ENCODE measurements at regions not wholly inside any gene's neighbourhood (a gene's known extent, or its start where the extent isn't known, plus 50 kb on each side); places are given as distances from the start of the nearest gene placed in this dataset.

DNA sequence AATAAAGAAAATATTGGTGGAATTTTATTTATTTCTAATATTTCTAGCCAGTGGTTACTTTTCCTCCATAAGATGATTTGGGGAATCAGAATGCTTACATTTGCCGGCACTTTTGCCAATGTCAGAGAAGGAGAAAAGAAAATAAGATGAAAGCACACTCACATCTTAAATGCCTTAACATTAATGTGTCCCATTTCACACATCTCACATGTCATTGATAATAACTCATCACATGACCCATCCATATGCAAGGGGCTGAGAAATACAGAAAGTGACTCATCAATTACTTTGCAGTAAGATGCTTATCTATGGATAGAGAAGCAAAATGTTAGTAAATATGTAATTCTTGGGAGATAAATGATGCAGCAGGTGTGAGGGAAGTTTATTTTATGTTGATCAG is 1531.0 kb downstream of the PCDH7 start:
- no CpG with 5 or more reads among the region's 1 CpG for WGBS (ENCODE audit: insufficient coverage)
- Histone ChIP-seq H3K4me3 (ENCODE audit: low read length) (no peak overlapping the region), H3K4me1 (ENCODE audit: control insufficient read depth, insufficient read depth, low read length) (no peaks in the 10 kb centered on the region), H3K36me3 (ENCODE audit: control insufficient read depth, insufficient read depth, low read length) (no peaks in the 10 kb centered on the region), H3K27me3 (ENCODE audit: control insufficient read depth, insufficient read depth, low read length) (no peaks in the 10 kb centered on the region), H3K9me3 (ENCODE audit: control insufficient read depth, insufficient read depth, low read length) (no peaks in the 10 kb centered on the region), H3K27ac (ENCODE audit: low read length) (no peak overlapping the region)
- ATAC-seq (no peak), DNase-seq (no peak)
- Mint-ChIP-seq H3K27ac (no peak overlapping the region), H3K36me3 (no peaks in the 10 kb centered on the region), H3K27me3 (ENCODE audit: low read depth in 2 of 2) (no peaks in the 10 kb centered on the region), H3K9me3 (peaks cover 6 to 15% of the 10 kb centered on the region in 2 donors), H3K4me3 (no peak overlapping the region), H3K4me1 (no peaks in the 10 kb centered on the region)
- intact Hi-C loops (cut with micrococcal nuclease): no loop called here
- TF ChIP-seq, protein P1, sequence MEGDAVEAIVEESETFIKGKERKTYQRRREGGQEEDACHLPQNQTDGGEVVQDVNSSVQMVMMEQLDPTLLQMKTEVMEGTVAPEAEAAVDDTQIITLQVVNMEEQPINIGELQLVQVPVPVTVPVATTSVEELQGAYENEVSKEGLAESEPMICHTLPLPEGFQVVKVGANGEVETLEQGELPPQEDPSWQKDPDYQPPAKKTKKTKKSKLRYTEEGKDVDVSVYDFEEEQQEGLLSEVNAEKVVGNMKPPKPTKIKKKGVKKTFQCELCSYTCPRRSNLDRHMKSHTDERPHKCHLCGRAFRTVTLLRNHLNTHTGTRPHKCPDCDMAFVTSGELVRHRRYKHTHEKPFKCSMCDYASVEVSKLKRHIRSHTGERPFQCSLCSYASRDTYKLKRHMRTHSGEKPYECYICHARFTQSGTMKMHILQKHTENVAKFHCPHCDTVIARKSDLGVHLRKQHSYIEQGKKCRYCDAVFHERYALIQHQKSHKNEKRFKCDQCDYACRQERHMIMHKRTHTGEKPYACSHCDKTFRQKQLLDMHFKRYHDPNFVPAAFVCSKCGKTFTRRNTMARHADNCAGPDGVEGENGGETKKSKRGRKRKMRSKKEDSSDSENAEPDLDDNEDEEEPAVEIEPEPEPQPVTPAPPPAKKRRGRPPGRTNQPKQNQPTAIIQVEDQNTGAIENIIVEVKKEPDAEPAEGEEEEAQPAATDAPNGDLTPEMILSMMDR (IDR thresholded peaks at IDR 0.05): no peak

DNA sequence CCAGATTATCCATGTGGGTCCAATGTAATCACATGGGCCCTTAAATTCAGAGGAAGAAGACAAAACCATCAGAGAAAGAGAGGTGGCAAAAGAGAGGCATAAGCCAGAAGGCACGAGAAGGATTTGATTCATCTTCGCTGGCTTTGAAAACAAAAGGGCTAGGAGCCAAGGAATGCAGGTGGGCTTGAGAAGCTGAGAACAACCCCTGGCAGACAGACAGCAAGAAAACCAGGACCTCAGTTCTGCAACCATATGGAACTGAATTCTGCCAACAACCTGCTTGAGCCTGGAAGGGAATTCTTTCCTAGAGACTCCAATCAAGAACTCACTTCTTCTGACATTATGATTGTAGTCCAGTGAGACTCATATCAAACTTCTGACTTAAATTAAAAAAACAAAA is 1531.8 kb downstream of the PCDH7 start:
- no peaks in the 10 kb centered on the region for H3K4me1 Mint-ChIP-seq
- no peak overlapping the region for H3K4me3 Mint-ChIP-seq
- DNase-seq (no peak), ATAC-seq (no peak)
- Histone ChIP-seq H3K4me1 (ENCODE audit: control insufficient read depth, insufficient read depth, low read length) (no peaks in the 10 kb centered on the region), H3K27me3 (ENCODE audit: control insufficient read depth, insufficient read depth, low read length) (no peaks in the 10 kb centered on the region), H3K9me3 (ENCODE audit: control insufficient read depth, insufficient read depth, low read length) (no peaks in the 10 kb centered on the region), H3K27ac (ENCODE audit: low read length) (no peak overlapping the region), H3K4me3 (ENCODE audit: low read length) (no peak overlapping the region), H3K36me3 (ENCODE audit: control insufficient read depth, insufficient read depth, low read length) (no peaks in the 10 kb centered on the region)
- H3K9me3 Mint-ChIP-seq: peaks cover 6 to 14% of the 10 kb centered on the region in 2 donors
- no peak overlapping the region for H3K27ac Mint-ChIP-seq
- WGBS (ENCODE audit: insufficient coverage): 84% methylated on average over 2 of the region's 2 CpGs
- intact Hi-C loops (cut with micrococcal nuclease): no loop called here
- H3K36me3 Mint-ChIP-seq: no peaks in the 10 kb centered on the region
- H3K27me3 Mint-ChIP-seq (ENCODE audit: low read depth in 2 of 2): no peaks in the 10 kb centered on the region
- TF ChIP-seq, protein P1 (IDR thresholded peaks at IDR 0.05): no peak

DNA sequence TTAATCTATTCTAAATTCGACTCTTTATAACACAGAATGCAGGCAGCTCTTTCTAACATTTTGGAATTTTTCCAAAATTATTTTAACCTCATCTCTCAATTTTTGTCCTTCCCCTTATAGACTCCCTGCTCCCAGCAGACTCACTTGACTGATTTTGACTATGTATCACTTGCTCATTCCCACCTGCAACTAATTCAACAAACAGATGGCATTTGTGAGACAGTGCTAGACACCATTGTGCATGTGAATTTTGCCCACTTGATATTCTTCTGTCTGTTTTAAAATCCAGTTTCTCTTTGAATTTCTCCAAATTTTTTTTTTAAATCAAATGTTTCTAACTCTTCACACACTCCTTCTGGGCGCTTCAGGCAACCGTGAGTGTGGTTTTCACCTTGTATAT is 1534.0 kb downstream of the PCDH7 start:
- DNase-seq (no peak), ATAC-seq (no peak)
- no peaks in the 10 kb centered on the region for H3K9me3 ChIP-seq (ENCODE audit: control insufficient read depth, insufficient read depth, low read length)
- H3K27ac ChIP-seq (ENCODE audit: low read length): no peak overlapping the region
- Mint-ChIP-seq H3K9me3 (peaks cover 9 to 18% of the 10 kb centered on the region in 2 donors), H3K27me3 (ENCODE audit: low read depth in 2 of 2) (no peaks in the 10 kb centered on the region), H3K27ac (no peak overlapping the region), H3K4me3 (no peak overlapping the region), H3K4me1 (no peaks in the 10 kb centered on the region), H3K36me3 (no peaks in the 10 kb centered on the region)
- no peak overlapping the region for H3K4me3 ChIP-seq (ENCODE audit: low read length)
- TF ChIP-seq, protein P1 (IDR thresholded peaks at IDR 0.05): no peak
- no peaks in the 10 kb centered on the region for H3K36me3 ChIP-seq (ENCODE audit: control insufficient read depth, insufficient read depth, low read length)
- intact Hi-C loops (cut with micrococcal nuclease): no loop called here
- H3K4me1 ChIP-seq (ENCODE audit: control insufficient read depth, insufficient read depth, low read length): no peaks in the 10 kb centered on the region
- no peaks in the 10 kb centered on the region for H3K27me3 ChIP-seq (ENCODE audit: control insufficient read depth, insufficient read depth, low read length)
- WGBS (ENCODE audit: insufficient coverage): 65% methylated on average over 1 of the region's 3 CpGs

DNA sequence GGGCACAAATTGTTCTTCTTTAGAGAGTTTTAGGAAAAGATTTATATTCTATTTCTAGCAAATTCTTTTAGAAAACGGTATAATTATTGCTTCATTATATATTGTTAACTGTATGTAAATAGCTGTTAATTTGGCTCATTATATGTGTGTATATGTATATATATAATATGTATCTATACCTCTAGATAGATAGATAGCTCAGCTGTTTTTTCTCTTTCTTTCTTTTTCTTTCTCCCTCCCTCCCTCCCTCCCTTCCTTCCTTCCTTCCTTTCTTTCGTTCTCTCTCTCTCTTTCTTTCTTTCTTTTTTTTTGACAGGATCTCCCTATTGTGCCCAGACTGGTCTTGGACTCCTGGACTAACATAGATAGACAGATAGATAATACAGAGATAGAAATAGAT is 1538.8 kb downstream of the PCDH7 start:
- DNase-seq: no peak
- WGBS (ENCODE audit: insufficient coverage): no CpG with 5 or more reads among the region's 2 CpGs
- H3K4me1 ChIP-seq (ENCODE audit: control insufficient read depth, insufficient read depth, low read length): no peaks in the 10 kb centered on the region
- TF ChIP-seq, protein P1 (IDR thresholded peaks at IDR 0.05): no peak
- H3K4me3 Mint-ChIP-seq: no peak overlapping the region
- H3K27me3 ChIP-seq (ENCODE audit: control insufficient read depth, insufficient read depth, low read length): no peaks in the 10 kb centered on the region
- H3K9me3 Mint-ChIP-seq: peaks cover 12 to 13% of the 10 kb centered on the region in 2 donors
- no peaks in the 10 kb centered on the region for H3K9me3 ChIP-seq (ENCODE audit: control insufficient read depth, insufficient read depth, low read length)
- H3K27me3 Mint-ChIP-seq (ENCODE audit: low read depth in 2 of 2): no peaks in the 10 kb centered on the region
- H3K4me1 Mint-ChIP-seq: no peaks in the 10 kb centered on the region
- H3K27ac ChIP-seq (ENCODE audit: low read length): no peak overlapping the region
- no peak for ATAC-seq
- no peaks in the 10 kb centered on the region for H3K36me3 ChIP-seq (ENCODE audit: control insufficient read depth, insufficient read depth, low read length)
- intact Hi-C loops (cut with micrococcal nuclease): no loop called here
- no peaks in the 10 kb centered on the region for H3K36me3 Mint-ChIP-seq
- no peak overlapping the region for H3K4me3 ChIP-seq (ENCODE audit: low read length)
- no peak overlapping the region for H3K27ac Mint-ChIP-seq

All from natural killer cell (primary cell).